Putamen (tissue), 1 donor: ENCODE measurements at regions not wholly inside any gene's neighbourhood (a gene's known extent, or its start where the extent isn't known, plus 50 kb on each side); places are given as distances from the start of the nearest gene placed in this dataset.
"Not testable (repeated sequence)": the region's sequence is repeated elsewhere in the genome, so short reads cannot be mapped to it uniquely, and the experiment has no call there.

ENCODE experiments used
- DNase-seq: peaks from one replicate; pipeline ENCODE4 v3.0.0-alpha.2; 2016; ENCODE audit warnings: low spot score

DNA sequence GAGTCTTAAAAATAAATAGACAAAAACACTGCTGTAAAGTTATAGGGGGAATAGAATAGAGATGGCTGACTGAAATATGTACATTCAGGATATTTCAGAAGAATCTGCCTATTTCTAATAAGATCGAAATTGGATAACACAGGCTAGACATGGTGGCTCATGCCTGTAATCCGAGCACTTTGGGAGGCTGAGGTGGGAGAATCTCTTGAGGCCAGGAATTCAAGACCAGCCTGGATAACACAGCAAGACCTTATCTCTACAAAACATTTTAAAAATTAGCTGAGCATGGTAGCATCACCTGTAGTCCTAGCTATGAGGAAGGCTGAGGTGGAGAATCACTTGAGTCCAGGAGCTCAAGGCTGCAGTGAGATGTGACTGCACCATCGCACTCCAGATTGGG lies 146.6 kb upstream of the CCDC150 start:
- no peak for DNase-seq

DNA sequence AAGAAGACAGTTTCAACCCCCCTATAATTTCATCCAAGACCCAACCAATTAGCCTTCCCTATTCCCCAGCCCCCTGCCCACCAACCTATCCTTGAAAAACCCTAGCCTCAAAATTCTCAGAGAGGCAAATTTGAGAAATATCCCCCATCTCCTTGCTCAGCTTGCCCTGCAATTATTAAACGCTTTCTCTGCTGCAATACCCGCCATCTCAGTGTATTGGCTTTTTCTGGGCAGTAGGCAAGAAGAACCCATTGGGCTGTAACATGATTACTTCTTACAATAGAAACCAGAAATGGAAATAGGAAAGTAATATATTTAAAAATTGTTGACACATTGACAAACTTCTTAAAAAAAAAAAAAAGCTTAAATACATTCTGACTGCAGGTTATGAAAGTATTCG lies 140.6 kb upstream of the CCDC150 start:
- no peak for DNase-seq

- DNase-seq = no peak
Observed at GRCh38 chr2:196499686-196500085, 139.8 kb upstream of the CCDC150 start.

GRCh38 chr2:196500686-196501431 lies 138.7 kb upstream of the CCDC150 start:
- no peak for DNase-seq

- DNase-seq = no peak
Observed at GRCh38 chr2:196501836-196502235, 137.7 kb upstream of the CCDC150 start.

- DNase-seq = peak; percentile 27
Observed at GRCh38 chr2:196502386-196502785, 137.1 kb upstream of the CCDC150 start.

GRCh38 chr2:196503398-196503797 lies 136.1 kb upstream of the CCDC150 start:
- no peak for DNase-seq

DNA sequence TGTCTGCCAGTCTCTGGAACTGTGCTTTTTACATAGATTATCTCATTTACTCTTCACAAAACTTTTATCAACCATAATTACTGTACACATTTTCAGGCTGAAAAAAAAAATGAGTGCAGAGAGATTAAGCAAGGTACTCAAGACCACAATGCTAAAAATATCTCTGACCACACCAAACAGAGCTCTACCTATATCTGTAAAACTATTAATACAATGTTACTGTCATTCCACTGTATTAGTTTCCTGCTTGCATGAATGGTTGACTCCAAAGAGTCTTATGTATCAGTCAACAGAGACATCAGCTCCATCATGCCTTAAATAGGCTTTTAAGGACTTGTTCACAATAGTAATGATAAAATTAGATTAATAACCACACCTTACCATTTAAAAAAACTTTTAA lies 134.7 kb upstream of the CCDC150 start:
- DNase-seq = no peak

GRCh38 chr2:196510246-196510645 lies 129.3 kb upstream of the CCDC150 start:
- no peak for DNase-seq

- DNase-seq = no peak
Observed at GRCh38 chr2:196511258-196512168, 128.0 kb upstream of the CCDC150 start.

- no peak for DNase-seq
Observed at GRCh38 chr2:196513796-196514526, 125.6 kb upstream of the CCDC150 start.

DNA sequence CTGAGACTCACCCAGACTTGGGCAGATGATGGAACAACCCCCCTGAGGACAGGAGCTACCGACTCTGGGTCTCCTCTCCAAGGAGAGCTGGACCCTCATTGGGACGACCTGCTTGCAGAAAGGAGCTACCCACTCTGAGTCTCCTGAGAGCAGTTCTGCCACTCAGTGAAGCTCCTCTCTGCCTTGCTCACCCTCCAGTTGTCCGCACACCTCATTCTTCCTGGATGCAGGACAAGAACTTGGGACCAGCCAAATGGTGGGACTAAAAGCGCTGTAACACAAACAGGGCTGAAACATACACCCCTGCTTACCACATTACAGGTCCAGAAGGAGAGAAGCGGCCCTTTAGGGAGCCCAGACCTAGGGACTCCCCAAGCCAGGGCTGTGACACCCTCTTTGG lies 124.9 kb upstream of the CCDC150 start:
- no peak for DNase-seq

- DNase-seq = no peak
Observed at GRCh38 chr2:196515051-196515450, 124.5 kb upstream of the CCDC150 start.

- no peak for DNase-seq
Observed at GRCh38 chr2:196515608-196516007, 123.9 kb upstream of the CCDC150 start.

DNA sequence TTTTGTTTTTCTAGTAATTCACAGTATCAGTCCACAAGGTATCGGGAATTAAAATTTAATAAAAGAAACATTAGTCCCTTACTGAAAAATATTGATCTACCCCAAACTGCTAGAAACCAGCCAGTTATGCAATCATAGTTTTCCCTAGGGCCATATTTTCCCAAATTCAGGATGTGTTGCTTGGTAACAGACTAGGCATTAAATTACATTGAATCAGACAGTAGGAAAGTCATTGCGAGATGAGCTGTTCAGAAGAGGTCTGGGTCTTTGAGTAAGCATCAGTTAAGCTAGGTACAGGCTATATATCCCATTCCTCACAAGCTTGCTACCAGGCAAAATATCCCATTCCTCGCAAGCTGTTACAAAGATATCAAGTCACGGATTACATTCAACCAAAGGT lies 123.0 kb upstream of the CCDC150 start:
- DNase-seq = no peak

DNA sequence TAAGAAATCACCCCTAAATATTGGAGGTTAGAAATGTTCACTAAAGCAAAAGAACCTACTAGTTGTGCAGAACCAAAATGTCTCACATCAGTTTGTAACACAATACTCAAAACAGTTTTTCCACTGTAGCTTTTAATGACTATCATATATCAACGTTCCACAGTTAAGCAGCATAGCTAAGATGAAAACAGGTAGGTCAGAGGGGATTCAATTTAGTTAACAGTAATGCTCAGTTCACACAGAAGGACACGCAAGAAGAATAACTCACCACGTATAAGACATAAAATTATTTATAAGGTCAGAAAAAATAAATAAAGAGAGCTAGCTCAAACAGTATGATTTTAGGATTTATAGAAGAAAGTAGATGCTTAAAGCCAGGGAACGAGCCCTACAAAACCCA lies 118.9 kb upstream of the CCDC150 start:
- DNase-seq = no peak

DNA sequence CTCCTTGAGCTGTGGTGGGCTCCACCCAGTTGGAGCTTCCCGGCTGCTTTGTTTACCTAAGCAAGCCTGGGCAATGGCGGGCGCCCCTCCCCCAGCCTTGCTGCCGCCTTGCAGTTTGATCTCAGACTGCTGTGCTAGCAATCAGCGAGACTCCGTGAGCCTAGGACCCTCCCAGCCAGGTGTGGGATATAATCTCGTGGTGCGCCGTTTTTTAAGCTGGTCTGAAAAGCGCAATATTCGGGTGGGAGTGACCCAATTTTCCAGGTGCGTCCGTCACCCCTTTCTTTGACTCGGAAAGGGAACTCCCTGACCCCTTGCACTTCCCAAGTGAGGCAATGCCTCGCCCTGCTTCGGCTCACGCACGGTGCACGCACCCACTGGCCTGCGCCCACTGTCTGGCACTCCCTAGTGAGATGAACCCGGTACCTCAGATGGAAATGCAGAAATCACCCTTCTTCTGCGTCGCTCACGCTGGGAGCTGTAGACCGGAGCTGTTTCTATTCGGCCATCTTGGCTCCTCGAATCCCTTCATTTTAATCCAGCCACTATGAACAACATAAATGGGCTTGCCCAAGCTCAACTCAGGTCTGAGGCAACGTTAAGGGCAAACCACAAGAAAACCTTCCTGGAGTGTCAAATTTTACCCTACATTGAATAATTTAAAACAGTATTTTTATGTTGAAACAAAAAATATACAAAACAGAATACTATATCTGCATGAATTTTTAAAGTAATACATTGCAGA lies 112.4 kb upstream of the CCDC150 start:
- DNase-seq = not testable (repeated sequence)

DNA sequence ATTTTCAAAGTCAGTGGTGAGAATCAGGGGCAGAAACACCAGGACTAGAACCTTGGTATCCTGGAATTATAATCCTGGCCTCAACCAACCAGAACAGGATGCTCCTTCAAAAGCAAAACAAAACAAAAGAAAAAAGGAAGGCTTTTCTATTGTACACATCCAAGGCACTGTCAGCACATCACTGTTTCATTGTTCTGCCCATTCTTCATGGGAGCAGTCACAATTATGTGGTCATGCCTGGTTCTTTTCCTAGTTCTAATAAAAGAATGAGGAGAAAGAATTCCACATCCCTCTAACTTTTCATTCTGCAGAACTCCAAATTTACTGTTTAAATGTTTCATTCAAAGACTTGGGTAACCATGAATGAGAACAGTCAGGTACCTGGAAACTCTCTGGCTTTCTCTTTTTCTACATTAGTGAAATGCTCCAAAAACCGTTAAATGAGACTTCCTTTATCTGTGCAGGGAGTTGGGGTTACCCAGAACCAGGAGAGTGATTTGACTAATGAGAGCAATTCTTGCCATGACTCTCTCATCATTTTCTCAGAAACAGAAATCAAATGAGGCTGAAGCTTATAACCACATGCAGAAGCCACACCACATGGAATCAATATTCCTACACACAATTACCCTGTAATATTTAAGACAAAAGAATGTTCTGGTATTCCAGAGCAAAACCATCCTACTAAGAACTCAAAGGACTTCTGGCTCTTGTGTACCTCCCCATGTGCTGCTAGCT lies 110.9 kb upstream of the CCDC150 start:
- DNase-seq = peak; percentile 31

- no peak for DNase-seq
Observed at GRCh38 chr2:196530910-196531309, 108.6 kb upstream of the CCDC150 start.

DNA sequence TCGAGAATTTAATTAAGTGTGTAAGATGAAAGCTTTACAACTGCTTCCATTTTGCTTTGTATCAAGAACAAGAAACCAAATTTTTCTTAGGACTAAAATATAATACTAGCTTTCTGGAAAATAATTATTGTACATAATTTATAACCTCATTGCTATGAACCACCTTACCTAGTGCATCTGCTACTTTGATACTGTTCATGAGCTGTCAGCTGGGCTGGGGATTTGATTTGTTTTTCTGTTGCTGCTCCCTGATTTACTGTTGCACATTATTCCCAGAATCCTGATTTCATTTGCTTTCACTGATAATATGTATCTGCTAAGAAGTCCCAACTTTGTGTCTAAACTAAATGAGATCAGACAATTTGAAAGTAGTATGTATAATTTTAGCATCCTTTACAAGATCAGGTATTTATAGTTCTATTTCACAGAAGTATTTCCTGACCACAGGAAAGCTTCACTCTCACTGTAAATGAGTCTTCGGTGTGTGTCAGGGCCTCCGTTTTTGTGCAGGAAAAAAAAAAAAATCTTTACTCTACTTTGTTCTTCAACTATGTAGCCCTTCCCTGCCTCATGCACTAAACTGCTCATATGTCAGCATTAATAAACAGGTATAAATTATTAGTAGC lies 105.6 kb upstream of the CCDC150 start:
- DNase-seq = no peak

DNA sequence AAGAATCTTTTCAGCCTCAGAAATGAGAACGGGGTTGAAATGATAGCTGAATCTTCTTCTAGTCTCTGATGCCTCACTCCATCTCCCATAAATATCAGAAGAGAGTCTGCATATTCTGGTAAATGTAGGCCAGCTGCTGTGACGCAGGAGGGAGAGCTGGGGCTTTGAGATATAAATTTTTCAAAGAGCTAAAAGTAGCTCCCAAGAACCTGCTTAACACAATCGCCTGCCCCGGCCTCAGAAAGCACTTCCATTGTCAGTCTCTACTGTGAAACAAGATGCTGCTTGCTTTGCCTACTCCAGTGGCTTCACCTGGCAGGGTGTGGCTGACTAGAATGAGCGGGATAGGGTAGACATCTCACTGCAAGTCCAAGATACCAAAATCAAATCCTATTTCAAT lies 105.0 kb upstream of the CCDC150 start:
- DNase-seq = peak; percentile 29
